Psoas muscle (tissue), 7 donors: ENCODE measurements at regions not wholly inside any gene's neighbourhood (a gene's known extent, or its start where the extent isn't known, plus 50 kb on each side); places are given as distances from the start of the nearest gene placed in this dataset.

Experiments
- ATAC-seq, 4 donors: fragments of 200-7000 bp; cut with Tn5 transposase; one replicate each; pipeline ENCODE4 v1.9.1; 2020; ENCODE audit warnings: moderate library complexity in 3 of 4, mild to moderate bottlenecking in 2 of 4
- DNase-seq, 2 donors: peaks; one replicate each; pipeline ENCODE4 v3.0.0-alpha.2; 2020
- H3K27ac ChIP-seq: fragments of 200-600 bp; one replicate; pipeline ENCODE4 v1.8.0; 2022
- H3K27me3 ChIP-seq, 3 donors: fragments of 200-600 bp in 1 of 3; one replicate each; pipeline versions ENCODE4 v1.6.1 to v1.8.0; 2013 to 2022; ENCODE audit warnings: low read length in 2 of 3, mild to moderate bottlenecking in 2 of 3, moderate library complexity in 1 of 3; ENCODE audit not compliant: insufficient read depth in 3 of 3
- H3K36me3 ChIP-seq, 2 donors: fragments of 200-600 bp in 1 of 2; one replicate each; pipeline versions ENCODE4 v1.6.1 to v1.8.0; 2013 to 2022; ENCODE audit warnings: low read depth in 1 of 2, mild to moderate bottlenecking in 1 of 2, moderate library complexity in 1 of 2; ENCODE audit not compliant: insufficient read depth in 1 of 2
- H3K4me1 ChIP-seq: fragments of 200-600 bp; one replicate; pipeline ENCODE4 v1.8.0; 2022
- H3K4me3 ChIP-seq: fragments of 200-600 bp; one replicate; pipeline ENCODE4 v1.8.0; 2022; ENCODE audit warnings: mild to moderate bottlenecking
- H3K9me3 ChIP-seq: fragments of 200-600 bp; one replicate; pipeline ENCODE4 v1.8.0; 2022
- WGBS, 3 donors: extraction: QIAGEN DNeasy Blood & Tissue Kit; methylation state at CpG; one replicate each; pipeline versions ENCODE4 v1.1.6 to v1.1.7; 2013; 5-methylcytosine and 5-hydroxymethylcytosine counted together
- intact Hi-C, 2 donors: fragments of 100-400 bp; cut with DNase I; formaldehyde crosslinking; loops; one replicate each; pipeline versions ENCODE4 v1.11.0 to v1.14.2; 2022
- TF ChIP-seq, protein P1 (sequence below): fragments of 200-600 bp; IDR thresholded peaks from one replicate; pipeline ENCODE4 v1.8.0; 2022; ENCODE audit warnings: antibody characterized with exemption
- donor health status: healthy with polysubstance abuse.
- donor health status: DM: no; HTN: no; CAD: no; lungs with moderate emphysema.
- donor health status: Bipolar disorder and iron deficiency.
- donor health status: healthy.
- donor health status: DM: yes; HTN: yes; CAD: no.
- donor health status: DM: no; HTN: no; CAD: no.
- donor health status: DM: yes; HTN: yes; CAD: no.

DNA sequence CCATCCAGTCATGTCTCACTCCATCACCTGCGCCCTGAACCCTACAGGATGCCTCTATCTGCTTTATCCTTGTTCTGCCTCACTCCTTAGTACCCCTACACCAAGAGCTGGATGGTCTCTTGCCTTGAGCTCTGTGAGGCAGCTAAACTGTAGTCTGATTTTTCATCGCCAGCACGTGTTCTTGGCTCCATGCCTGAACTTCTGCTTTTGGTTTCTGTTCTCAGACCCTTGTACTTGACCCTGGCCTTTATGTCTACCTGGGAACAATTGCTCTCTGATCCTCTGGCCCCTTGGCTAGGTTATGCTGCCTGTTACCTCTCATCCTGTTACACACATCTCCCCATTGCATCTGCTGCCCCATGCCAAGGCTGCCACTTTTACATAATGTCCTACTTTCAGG is 318.0 kb upstream of the LMCD1 start:
- H3K27ac ChIP-seq, result no peak overlapping the region
- H3K9me3 ChIP-seq, result no peaks in the 10 kb centered on the region
- H3K4me3 ChIP-seq, result no peak overlapping the region
- DNase-seq (no peak), ATAC-seq (no peak)
- no peaks in the 10 kb centered on the region for H3K36me3 ChIP-seq
- H3K4me1 ChIP-seq, result no peaks in the 10 kb centered on the region
- TF ChIP-seq, protein P1, sequence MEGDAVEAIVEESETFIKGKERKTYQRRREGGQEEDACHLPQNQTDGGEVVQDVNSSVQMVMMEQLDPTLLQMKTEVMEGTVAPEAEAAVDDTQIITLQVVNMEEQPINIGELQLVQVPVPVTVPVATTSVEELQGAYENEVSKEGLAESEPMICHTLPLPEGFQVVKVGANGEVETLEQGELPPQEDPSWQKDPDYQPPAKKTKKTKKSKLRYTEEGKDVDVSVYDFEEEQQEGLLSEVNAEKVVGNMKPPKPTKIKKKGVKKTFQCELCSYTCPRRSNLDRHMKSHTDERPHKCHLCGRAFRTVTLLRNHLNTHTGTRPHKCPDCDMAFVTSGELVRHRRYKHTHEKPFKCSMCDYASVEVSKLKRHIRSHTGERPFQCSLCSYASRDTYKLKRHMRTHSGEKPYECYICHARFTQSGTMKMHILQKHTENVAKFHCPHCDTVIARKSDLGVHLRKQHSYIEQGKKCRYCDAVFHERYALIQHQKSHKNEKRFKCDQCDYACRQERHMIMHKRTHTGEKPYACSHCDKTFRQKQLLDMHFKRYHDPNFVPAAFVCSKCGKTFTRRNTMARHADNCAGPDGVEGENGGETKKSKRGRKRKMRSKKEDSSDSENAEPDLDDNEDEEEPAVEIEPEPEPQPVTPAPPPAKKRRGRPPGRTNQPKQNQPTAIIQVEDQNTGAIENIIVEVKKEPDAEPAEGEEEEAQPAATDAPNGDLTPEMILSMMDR, result no peak
- no peaks in the 10 kb centered on the region for H3K27me3 ChIP-seq
- intact Hi-C loops, result no loop called here
- WGBS, 3 donors, result 48 to 53% (median 51%) methylated on average over 3 of the region's 3 CpGs

DNA sequence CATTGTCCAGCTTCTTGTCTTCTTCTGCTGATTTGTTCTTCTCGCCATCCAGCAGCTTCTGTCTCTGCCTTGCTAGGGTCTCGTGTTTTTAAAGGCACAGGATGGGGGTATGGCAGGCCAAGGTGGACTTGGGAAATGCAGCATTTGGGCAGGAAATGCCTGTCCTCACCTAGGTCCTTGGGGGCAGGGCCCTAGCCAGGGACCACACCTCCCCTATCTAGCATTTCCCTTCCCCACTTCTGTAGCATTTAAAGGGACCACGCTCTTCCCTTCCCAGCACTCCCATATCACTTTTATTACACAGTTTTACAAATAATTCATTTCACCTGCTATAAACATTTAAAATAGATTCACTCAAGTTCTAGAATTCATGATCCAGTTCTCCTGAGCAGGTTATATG is 315.4 kb upstream of the LMCD1 start:
- TF ChIP-seq, protein P1, result no peak
- H3K4me3 ChIP-seq, result no peak overlapping the region
- no peaks in the 10 kb centered on the region for H3K4me1 ChIP-seq
- H3K27me3 ChIP-seq, result no peaks in the 10 kb centered on the region
- peaks cover 5% of the 10 kb centered on the region for H3K9me3 ChIP-seq
- no peaks in the 10 kb centered on the region for H3K36me3 ChIP-seq
- 94 to 100% (median 97%) methylated on average over 3 of the region's 3 CpGs for WGBS, 3 donors
- no peak overlapping the region for H3K27ac ChIP-seq
- ATAC-seq, result no peak
- no peak for DNase-seq
- intact Hi-C loops, result no loop called here

DNA sequence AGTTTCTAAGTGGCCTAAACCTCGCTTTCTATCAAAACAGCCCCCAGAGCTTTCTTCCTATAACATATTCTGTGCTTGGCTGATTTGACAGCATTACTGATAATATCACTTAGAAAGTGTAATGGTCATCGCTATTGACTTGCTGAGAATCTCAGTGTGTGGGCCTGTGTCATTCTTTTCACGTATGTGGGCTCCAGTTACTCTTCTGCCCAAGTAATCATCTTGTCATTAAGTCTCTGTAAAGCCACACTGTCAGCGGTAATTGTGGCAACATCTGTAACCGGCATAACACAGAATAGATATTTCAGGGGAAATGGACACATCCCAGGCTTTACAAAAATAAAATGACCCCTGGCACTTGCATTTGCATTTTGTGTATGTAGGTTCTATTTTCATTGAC is 313.6 kb upstream of the LMCD1 start:
- H3K27me3 ChIP-seq, result no peaks in the 10 kb centered on the region
- intact Hi-C loops, result no loop called here
- H3K36me3 ChIP-seq, result no peaks in the 10 kb centered on the region
- H3K9me3 ChIP-seq, result peaks cover 10% of the 10 kb centered on the region
- DNase-seq, result no peak
- no peak overlapping the region for H3K4me3 ChIP-seq
- no peak overlapping the region for H3K27ac ChIP-seq
- TF ChIP-seq, protein P1, result no peak
- no peak for ATAC-seq
- no peaks in the 10 kb centered on the region for H3K4me1 ChIP-seq
- 83 to 90% (median 88%) methylated on average over 5 of the region's 5 CpGs for WGBS, 3 donors

DNA sequence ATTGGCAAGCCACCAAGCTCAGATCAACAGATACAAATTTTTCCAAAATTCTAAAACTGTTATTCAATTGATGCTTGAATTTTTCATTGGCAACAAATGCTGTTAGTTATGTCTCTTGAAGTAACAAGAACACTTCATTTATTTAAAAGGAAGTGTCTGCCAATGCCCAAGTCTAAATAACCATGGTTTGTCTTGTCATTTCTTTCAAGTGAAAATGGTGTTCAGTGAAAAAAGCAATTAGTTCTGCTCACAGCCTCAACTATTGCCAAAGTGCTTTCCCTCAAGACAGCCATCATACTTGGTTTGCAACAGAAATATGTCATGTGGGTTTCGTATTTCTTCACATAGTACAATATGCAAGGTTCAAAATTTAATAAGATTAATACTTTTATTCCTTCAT is 312.6 kb upstream of the LMCD1 start:
- WGBS, 3 donors, result 59 to 84% (median 61%) methylated on average over 1 of the region's 1 CpG
- TF ChIP-seq, protein P1, result no peak
- Histone ChIP-seq H3K27me3 (no peaks in the 10 kb centered on the region), H3K36me3 (no peaks in the 10 kb centered on the region), H3K4me3 (no peak overlapping the region), H3K27ac (no peak overlapping the region), H3K4me1 (no peaks in the 10 kb centered on the region), H3K9me3 (peaks cover 10% of the 10 kb centered on the region)
- intact Hi-C loops, result no loop called here
- DNase-seq, result no peak
- no peak for ATAC-seq

DNA sequence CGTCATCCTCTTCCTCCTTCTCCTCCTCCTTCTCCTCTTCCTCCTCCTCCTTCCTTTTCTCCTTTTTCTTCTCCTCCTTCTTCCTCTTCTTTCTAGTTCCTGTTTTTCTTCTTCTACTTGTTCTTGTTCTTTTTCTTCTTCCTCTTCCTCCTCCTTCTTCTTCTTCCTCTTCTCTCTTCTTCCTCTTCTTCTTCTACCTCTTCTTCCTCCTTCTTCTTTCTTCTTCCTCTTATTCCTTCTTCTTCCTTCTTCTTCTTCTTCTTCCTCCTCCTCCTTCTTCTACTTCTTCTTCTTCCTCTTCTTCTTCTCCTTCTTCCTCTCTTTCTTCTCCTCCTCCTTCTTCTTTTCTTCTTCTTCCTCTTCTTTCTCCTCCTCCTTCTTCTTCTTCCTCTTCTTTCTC is 310.2 kb upstream of the LMCD1 start:
- intact Hi-C loops, result no loop called here
- H3K4me3 ChIP-seq, result no peak overlapping the region
- TF ChIP-seq, protein P1, result no peak
- no peak for ATAC-seq
- no peaks in the 10 kb centered on the region for H3K4me1 ChIP-seq
- WGBS, 3 donors, result 81 to 89% (median 87%) methylated on average over 1 of the region's 1 CpG
- no peak overlapping the region for H3K27ac ChIP-seq
- H3K27me3 ChIP-seq, result no peaks in the 10 kb centered on the region
- DNase-seq, result no peak
- H3K36me3 ChIP-seq, result no peaks in the 10 kb centered on the region
- peaks cover 10% of the 10 kb centered on the region for H3K9me3 ChIP-seq
